IMR-90 (cell line): ENCODE measurements at regions not wholly inside any gene's neighbourhood (a gene's known extent, or its start where the extent isn't known, plus 50 kb on each side); places are given as distances from the start of the nearest gene placed in this dataset.

ENCODE experiments used
- ATAC-seq: fragments of 200-7000 bp; cut with Tn5 transposase; 2 replicates; pipeline ENCODE4 v1.9.1; 2020; ENCODE audit warnings: low read depth, mild to moderate bottlenecking, moderate library complexity
- BruUV-seq: library from RNA; stranded (reverse); fragments of 400-500 nt; replicated peaks from 2 replicates; lab custom pipeline; 2021; lab: Mats Ljungman, UMichigan
- CTCF ChIA-PET: fragments of 300-600 bp; formaldehyde crosslinking; extraction: SDS; loops from one replicate; lab custom pipeline; 2021; ENCODE audit warnings: antibody characterized with exemption; lab: Yijun Ruan, JAX
- POLR2A ChIA-PET: fragments of 300-600 bp; sonication (Branson Sonifier 250); formaldehyde crosslinking; loops from one replicate; lab custom pipeline; 2022; ENCODE audit warnings: antibody characterized with exemption; ENCODE audit not compliant: unreplicated experiment; lab: Charles Lee
- DNase-seq: peaks from one replicate; pipeline ENCODE4 v3.0.0; 2013
- H2AFZ ChIP-seq: replicated peaks from 2 replicates; pipeline ENCODE3; 2013; ENCODE audit warnings: low read length, mild to moderate bottlenecking; ENCODE audit not compliant: poor library complexity
- H2AK5ac ChIP-seq: 2 replicates; pipeline ENCODE4 v1.6.1; 2013; ENCODE audit warnings: low read depth, low read length, inconsistent platforms
- H2AK9ac ChIP-seq: replicated peaks from 2 replicates; pipeline ENCODE3; 2013; ENCODE audit warnings: mild to moderate bottlenecking, low read depth, low read length, moderate library complexity; ENCODE audit not compliant: poor library complexity
- H2BK120ac ChIP-seq: 2 replicates; pipeline ENCODE4 v1.6.1; 2013; ENCODE audit warnings: low read depth, low read length, inconsistent platforms
- H2BK15ac ChIP-seq: 3 replicates; pipeline ENCODE4 v1.6.1; 2013; ENCODE audit warnings: low read depth, low read length, inconsistent platforms
- H2BK20ac ChIP-seq: 2 replicates; pipeline ENCODE4 v1.6.1; 2013; ENCODE audit warnings: low read depth, mild to moderate bottlenecking, inconsistent platforms, low read length, moderate library complexity
- H2BK5ac ChIP-seq: 2 replicates; pipeline ENCODE4 v1.6.1; 2013; ENCODE audit warnings: mild to moderate bottlenecking, low read depth, low read length, inconsistent platforms; ENCODE audit not compliant: poor library complexity, severe bottlenecking
- H3K14ac ChIP-seq: replicated peaks from 2 replicates; pipeline ENCODE4 v1.6.1; 2013; ENCODE audit warnings: low read depth, low read length, inconsistent platforms
- H3K18ac ChIP-seq: 2 replicates; pipeline ENCODE4 v1.6.1; 2013; ENCODE audit warnings: low read depth, low read length, control low read depth
- H3K23ac ChIP-seq: 2 replicates; pipeline ENCODE4 v1.6.1; 2013; ENCODE audit warnings: low read depth, low read length, inconsistent platforms
- H3K27ac ChIP-seq: 2 replicates; pipeline ENCODE4 v1.5.1; 2013; ENCODE audit warnings: mild to moderate bottlenecking, control low read depth, low read length; ENCODE audit not compliant: insufficient read depth
- H3K27me3 ChIP-seq: 2 replicates; pipeline ENCODE4 v1.6.1; 2013; ENCODE audit warnings: low read length; ENCODE audit not compliant: control insufficient read depth, insufficient read depth
- H3K36me3 ChIP-seq: 2 replicates; pipeline ENCODE4 v1.6.1; 2013; ENCODE audit warnings: low read length, mixed read lengths; ENCODE audit not compliant: control insufficient read depth, insufficient read depth
- H3K4ac ChIP-seq: 2 replicates; pipeline ENCODE4 v1.6.1; 2013; ENCODE audit warnings: low read depth, low read length, inconsistent platforms
- H3K4me1 ChIP-seq: 2 replicates; pipeline ENCODE4 v1.6.1; 2013; ENCODE audit warnings: low read length, mixed read lengths; ENCODE audit not compliant: control insufficient read depth, insufficient read depth
- H3K4me2 ChIP-seq: 2 replicates; pipeline ENCODE4 v1.6.1; 2013; ENCODE audit warnings: low read depth, mild to moderate bottlenecking, control low read depth, low read length, moderate library complexity
- H3K4me3 ChIP-seq: 2 replicates; pipeline ENCODE4 v1.5.1; 2013; ENCODE audit warnings: low read depth, mild to moderate bottlenecking, control low read depth, low read length, moderate library complexity; ENCODE audit not compliant: insufficient read depth
- H3K56ac ChIP-seq: 2 replicates; pipeline ENCODE4 v1.6.1; 2013; ENCODE audit warnings: low read length, inconsistent platforms; ENCODE audit not compliant: insufficient read depth; ENCODE audit errors: extremely low read depth
- H3K79me1 ChIP-seq, 2 experiments: 2 replicates each; pipeline ENCODE4 v1.6.1; 2013; ENCODE audit warnings: low read length in 2 of 2, inconsistent platforms in 1 of 2, low read depth in 1 of 2
- H3K9ac ChIP-seq: 2 replicates; pipeline ENCODE4 v1.6.1; 2013; ENCODE audit warnings: low read depth, low read length, control low read depth
- H3K9me1 ChIP-seq: 2 replicates; pipeline ENCODE4 v1.6.1; 2013; ENCODE audit warnings: low read length, inconsistent platforms; ENCODE audit not compliant: insufficient read depth
- H3K9me3 ChIP-seq: 2 replicates; pipeline ENCODE4 v1.6.1; 2013; ENCODE audit warnings: low read length; ENCODE audit not compliant: control insufficient read depth, insufficient read depth
- H4K20me1 ChIP-seq: 2 replicates; pipeline ENCODE4 v1.6.1; 2013; ENCODE audit warnings: low read length, inconsistent platforms; ENCODE audit not compliant: insufficient read depth
- H4K5ac ChIP-seq: 2 replicates; pipeline ENCODE4 v1.6.1; 2013; ENCODE audit warnings: mild to moderate bottlenecking, low read depth, low read length, control low read depth
- H4K8ac ChIP-seq, 2 experiments: 2 replicates each; pipeline ENCODE4 v1.6.1; 2013; ENCODE audit warnings: low read depth in 2 of 2, low read length in 2 of 2, control low read depth in 1 of 2, inconsistent platforms in 1 of 2
- H4K91ac ChIP-seq: 2 replicates; pipeline ENCODE4 v1.6.1; 2013; ENCODE audit warnings: low read depth, low read length, inconsistent platforms; ENCODE audit not compliant: insufficient read depth
- BHLHE40 ChIP-seq: fragments of 150-350 bp; IDR thresholded peaks from 2 replicates; pipeline ENCODE4 v1.6.1; 2016; ENCODE audit warnings: mild to moderate bottlenecking, low read depth, low read length
- CEBPB ChIP-seq: IDR thresholded peaks from 2 replicates; pipeline ENCODE4 v1.6.1; 2012; ENCODE audit warnings: low read depth, low read length, improper control_type of control experiment
- CHD1 ChIP-seq: IDR thresholded peaks from 2 replicates; pipeline ENCODE4 v1.6.1; 2012; ENCODE audit warnings: low read depth, low read length, improper control_type of control experiment
- MAFK ChIP-seq: IDR thresholded peaks from 2 replicates; pipeline ENCODE4 v1.6.1; 2012; ENCODE audit warnings: low read depth, low read length, improper control_type of control experiment
- MAZ ChIP-seq: IDR thresholded peaks from 2 replicates; pipeline ENCODE4 v1.6.1; 2012; ENCODE audit warnings: low read depth, mild to moderate bottlenecking, low read length, improper control_type of control experiment, moderate library complexity, borderline replicate concordance
- MXI1 ChIP-seq: IDR thresholded peaks from 2 replicates; pipeline ENCODE4 v1.6.1; 2012; ENCODE audit warnings: low read depth, mild to moderate bottlenecking, low read length, moderate library complexity, borderline replicate concordance
- POLR2A ChIP-seq: IDR thresholded peaks from 2 replicates; pipeline ENCODE4 v1.6.1; 2012; ENCODE audit warnings: mild to moderate bottlenecking, low read depth, low read length
- RAD21 ChIP-seq: IDR thresholded peaks from 2 replicates; pipeline ENCODE4 v1.6.1; 2012; ENCODE audit warnings: low read length, improper control_type of control experiment
- RCOR1 ChIP-seq: IDR thresholded peaks from 2 replicates; pipeline ENCODE4 v1.6.1; 2012; ENCODE audit warnings: mild to moderate bottlenecking, low read length, improper control_type of control experiment; ENCODE audit not compliant: insufficient replicate concordance
- RFX5 ChIP-seq: IDR thresholded peaks from 2 replicates; pipeline ENCODE4 v1.8.0; 2012; ENCODE audit warnings: low read depth, mild to moderate bottlenecking, low read length, moderate library complexity
- SMC3 ChIP-seq: fragments of 150-350 bp; IDR thresholded peaks from 2 replicates; pipeline ENCODE4 v1.6.1; 2016; ENCODE audit warnings: low read depth, mild to moderate bottlenecking, antibody characterized with exemption, low read length, moderate library complexity
- WGBS, 2 experiments: methylation state at CpG; one replicate each; pipeline versions ENCODE4 v1.1.5 to v1.1.7; 2013; ENCODE audit warnings: missing lambda C conversion rate in 2 of 2; ENCODE audit not compliant: insufficient read length in 1 of 2; ENCODE audit errors: extremely low coverage in 2 of 2; 5-methylcytosine and 5-hydroxymethylcytosine counted together
- dilution Hi-C: fragments of 300-500 bp; cut with HindIII; formaldehyde crosslinking; loops from one replicate; pipeline ENCODE4 v1.14.3; 2018; ENCODE audit warnings: low sequenced_read_pairs; ENCODE audit not compliant: unreplicated experiment
- in situ Hi-C: fragments of 300-500 bp; cut with MboI; formaldehyde crosslinking; loops from 3 replicates; pipeline ENCODE4 v1.14.3; 2019; ENCODE audit warnings: low sequenced_read_pairs, inconsistent platforms, mixed read lengths
- intact Hi-C: fragments of 100-400 bp; cut with micrococcal nuclease; formaldehyde crosslinking; loops from 2 replicates; pipeline ENCODE4 v1.10.0; 2022
- TF ChIP-seq, protein P1 (sequence below): fragments of 150-350 bp; IDR thresholded peaks from 2 replicates; pipeline ENCODE4 v1.6.1; 2017; ENCODE audit warnings: mild to moderate bottlenecking, antibody characterized with exemption, low read length, low read depth
- TF ChIP-seq, protein P2 (sequence below): conservative IDR thresholded peaks from 2 replicates; pipeline ENCODE4 v1.5.1; 2012; ENCODE audit warnings: mild to moderate bottlenecking, low read depth, low read length, improper control_type of control experiment

DNA sequence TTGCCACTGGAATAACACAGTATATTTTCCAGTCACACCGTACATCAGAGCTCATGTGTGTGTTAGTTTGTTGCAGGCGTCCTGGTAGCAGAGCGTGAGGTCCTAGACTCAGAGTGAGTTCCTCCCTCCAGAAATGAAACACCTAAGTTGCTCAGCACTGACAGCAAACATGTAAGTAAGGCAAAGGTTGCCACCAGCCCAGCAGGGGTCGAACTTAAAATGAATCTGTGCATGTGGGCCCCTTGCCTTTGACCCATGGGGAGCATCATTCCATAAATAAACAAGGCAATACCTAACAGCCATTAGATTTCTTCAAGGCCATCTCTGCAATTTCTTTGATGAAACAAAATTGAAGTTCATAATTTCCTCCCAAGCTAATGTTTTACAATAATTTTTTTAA is 125.3 kb upstream of the ERG start:
- Histone ChIP-seq H3K23ac (no peak overlapping the region), H3K79me1 (no peaks in the 10 kb centered on the region), H2BK120ac (no peak overlapping the region), H3K9ac (no peak overlapping the region), H3K9me3 (no peaks in the 10 kb centered on the region), H2BK20ac (no peak overlapping the region), H3K18ac (no peak overlapping the region), H3K36me3 (no peaks in the 10 kb centered on the region), H2AK9ac (no peak overlapping the region), H3K4me1 (no peaks in the 10 kb centered on the region), H3K9me1 (peaks cover 4% of the 10 kb centered on the region; the same call in 1 of the 2 replicates), H2BK5ac (no peak overlapping the region), H3K27ac (no peak overlapping the region), H3K27me3 (peaks cover 30% of the 10 kb centered on the region), H2AK5ac (no peak overlapping the region), H4K8ac (no peak overlapping the region), H2AFZ (no peak overlapping the region), H3K14ac (no peak overlapping the region), H3K4me3 (no peak overlapping the region), H4K91ac (no peak overlapping the region), H4K20me1 (peaks cover 5% of the 10 kb centered on the region; the same call in 1 of the 2 replicates), H3K56ac (no peak overlapping the region), H3K4me2 (no peak overlapping the region), H3K4ac (no peak overlapping the region), H4K5ac (no peak overlapping the region), H2BK15ac (no peak overlapping the region)
- BruUV-seq: no TSS peak
- no CpG with 5 or more reads among the region's 4 CpGs for WGBS, 2 experiments
- TF ChIP-seq POLR2A (no peak), CHD1 (no peak), MAZ (no peak), CEBPB (no peak), RFX5 (no peak), MXI1 (no peak), RCOR1 (no peak), MAFK (no peak), RAD21 (no peak), SMC3 (no peak), BHLHE40 (no peak)
- TF ChIP-seq, protein P1, sequence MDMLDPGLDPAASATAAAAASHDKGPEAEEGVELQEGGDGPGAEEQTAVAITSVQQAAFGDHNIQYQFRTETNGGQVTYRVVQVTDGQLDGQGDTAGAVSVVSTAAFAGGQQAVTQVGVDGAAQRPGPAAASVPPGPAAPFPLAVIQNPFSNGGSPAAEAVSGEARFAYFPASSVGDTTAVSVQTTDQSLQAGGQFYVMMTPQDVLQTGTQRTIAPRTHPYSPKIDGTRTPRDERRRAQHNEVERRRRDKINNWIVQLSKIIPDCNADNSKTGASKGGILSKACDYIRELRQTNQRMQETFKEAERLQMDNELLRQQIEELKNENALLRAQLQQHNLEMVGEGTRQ: no peak
- TF ChIP-seq, protein P2, sequence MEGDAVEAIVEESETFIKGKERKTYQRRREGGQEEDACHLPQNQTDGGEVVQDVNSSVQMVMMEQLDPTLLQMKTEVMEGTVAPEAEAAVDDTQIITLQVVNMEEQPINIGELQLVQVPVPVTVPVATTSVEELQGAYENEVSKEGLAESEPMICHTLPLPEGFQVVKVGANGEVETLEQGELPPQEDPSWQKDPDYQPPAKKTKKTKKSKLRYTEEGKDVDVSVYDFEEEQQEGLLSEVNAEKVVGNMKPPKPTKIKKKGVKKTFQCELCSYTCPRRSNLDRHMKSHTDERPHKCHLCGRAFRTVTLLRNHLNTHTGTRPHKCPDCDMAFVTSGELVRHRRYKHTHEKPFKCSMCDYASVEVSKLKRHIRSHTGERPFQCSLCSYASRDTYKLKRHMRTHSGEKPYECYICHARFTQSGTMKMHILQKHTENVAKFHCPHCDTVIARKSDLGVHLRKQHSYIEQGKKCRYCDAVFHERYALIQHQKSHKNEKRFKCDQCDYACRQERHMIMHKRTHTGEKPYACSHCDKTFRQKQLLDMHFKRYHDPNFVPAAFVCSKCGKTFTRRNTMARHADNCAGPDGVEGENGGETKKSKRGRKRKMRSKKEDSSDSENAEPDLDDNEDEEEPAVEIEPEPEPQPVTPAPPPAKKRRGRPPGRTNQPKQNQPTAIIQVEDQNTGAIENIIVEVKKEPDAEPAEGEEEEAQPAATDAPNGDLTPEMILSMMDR: no peak
- dilution Hi-C loops (no loop called here), in situ Hi-C loops (no loop called here), intact Hi-C loops (no loop called here)
- DNase-seq: no peak
- ChIA-PET POLR2A (no interaction called here), CTCF (no interaction called here)
- no peak for ATAC-seq
